RWPE1 (cell line): ENCODE measurements at regions not wholly inside any gene's neighbourhood (a gene's known extent, or its start where the extent isn't known, plus 50 kb on each side); places are given as distances from the start of the nearest gene placed in this dataset.

Source experiments
- CTCF ChIA-PET: fragments of 350-600 bp; sonication (Branson Sonifier 250); formaldehyde crosslinking; extraction: SDS; loops from one replicate; lab custom pipeline; 2021; lab: Yijun Ruan, JAX
- POLR2A ChIA-PET: fragments of 400-600 bp; formaldehyde crosslinking; extraction: SDS; loops from one replicate; lab custom pipeline; 2020; ENCODE audit warnings: antibody characterized with exemption; ENCODE audit not compliant: low non-redundant PET; lab: Yijun Ruan, JAX
- DNase-seq: peaks from one replicate; pipeline ENCODE4 v3.0.0; 2012; ENCODE audit warnings: low spot score
- H3K27ac ChIP-seq: fragments of 450-650 bp; 2 replicates; pipeline ENCODE4 v1.5.1; 2017
- CTCF ChIP-seq: fragments of 450-650 bp; conservative IDR thresholded peaks from 2 replicates; pipeline ENCODE4 v1.5.1; 2017; ENCODE audit warnings: low read depth, mild to moderate bottlenecking

- no peak overlapping the region for H3K27ac ChIP-seq
- TF ChIP-seq CTCF, result no peak
- no peak for DNase-seq
- ChIA-PET CTCF (interaction anchor here (0.7 to 0.9 kb wide), 2 partner anchors 346 to 418 kb away, joined by 3 read pairs; no protein-coding TSS in a partner anchor), POLR2A (no interaction called here)
Observed at GRCh38 chr11:26777372-26777808, 55.5 kb upstream of the SLC5A12 start.

- ChIA-PET CTCF (interaction anchor here (0.7 to 0.9 kb wide), 2 partner anchors 345 to 417 kb away, joined by 3 read pairs; no protein-coding TSS in a partner anchor), POLR2A (no interaction called here)
- H3K27ac ChIP-seq, result no peak overlapping the region
Observed at GRCh38 chr11:26778000-26778757, 56.3 kb upstream of the SLC5A12 start.

GRCh38 chr11:26779074-26779865 lies 57.4 kb upstream of the SLC5A12 start:
- no peak for TF ChIP-seq CTCF
- CTCF ChIA-PET, result interaction anchor here (0.7 kb wide), 1 partner anchor 18 kb away, joined by 4 read pairs; no protein-coding TSS in a partner anchor
- H3K27ac ChIP-seq, result no peak overlapping the region
- no peak for DNase-seq
- POLR2A ChIA-PET, result no interaction called here

More at GRCh38 chr11:26778000-26778757, 56.3 kb upstream of the SLC5A12 start:
- no peak for TF ChIP-seq CTCF
- peak; percentile 41 for DNase-seq

GRCh38 chr11:26780376-26781085 lies 58.7 kb upstream of the SLC5A12 start:
- CTCF ChIA-PET, result interaction anchor here (0.6 kb wide), 1 partner anchor 550 kb away, joined by 3 read pairs; no protein-coding TSS in a partner anchor
- POLR2A ChIA-PET, result no interaction called here

GRCh38 chr11:26782220-26782965 lies 60.5 kb upstream of the SLC5A12 start:
- no peak for TF ChIP-seq CTCF
- ChIA-PET POLR2A (no interaction called here), CTCF (no interaction called here)
- no peak for DNase-seq
- H3K27ac ChIP-seq, result no peak overlapping the region

More at GRCh38 chr11:26780376-26781085, 58.7 kb upstream of the SLC5A12 start:
- TF ChIP-seq CTCF, result no peak
- no peak for DNase-seq
- H3K27ac ChIP-seq, result no peak overlapping the region
